ENCODE measurements at regions not wholly inside any gene's neighbourhood (a gene's known extent, or its start where the extent isn't known, plus 50 kb on each side); places are given as distances from the start of the nearest gene placed in this dataset.

DNA sequence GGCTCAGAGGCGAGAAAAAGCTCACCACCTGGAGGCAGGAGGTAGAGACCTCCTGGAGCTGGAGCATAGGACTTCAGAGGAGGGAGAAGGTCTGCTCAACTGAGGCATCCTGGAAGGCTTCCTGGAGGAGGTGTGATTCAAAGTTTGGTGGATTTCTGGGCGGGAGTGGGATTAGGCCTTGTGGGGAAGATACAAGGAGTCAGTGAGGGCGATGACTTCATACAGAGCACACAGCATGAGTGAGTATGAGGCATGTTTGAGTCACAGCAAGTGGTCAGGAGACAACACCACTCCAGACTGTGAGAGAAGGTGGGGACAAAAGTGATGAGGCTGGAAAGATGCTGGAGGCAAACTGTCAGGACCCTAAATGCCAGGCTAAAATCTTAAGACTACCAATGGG is 77.6 kb downstream of the MATN1 start:
- H3K27me3 ChIP-seq: peaks cover 0 to 71% (median 0%) of the 10 kb centered on the region in 4 donors
- H3K4me1 ChIP-seq: no peaks in the 10 kb centered on the region
- TF ChIP-seq POLR2A (IDR thresholded peaks at IDR 0.05; ENCODE audit: low read depth): no peak
- DNase-seq (ENCODE audit: extremely low spot score): no peak
- no peak overlapping the region for H3K27ac ChIP-seq (replicated peaks in 1 of 4)
- intact Hi-C loops (cut with DNase I): no loop called here
- H3K36me3 ChIP-seq: no peaks in the 10 kb centered on the region
- H3K9me3 ChIP-seq: no peaks in the 10 kb centered on the region
- H3K4me3 ChIP-seq: no peak overlapping the region
- WGBS: 68% methylated on average over 3 of the region's 3 CpGs

DNA sequence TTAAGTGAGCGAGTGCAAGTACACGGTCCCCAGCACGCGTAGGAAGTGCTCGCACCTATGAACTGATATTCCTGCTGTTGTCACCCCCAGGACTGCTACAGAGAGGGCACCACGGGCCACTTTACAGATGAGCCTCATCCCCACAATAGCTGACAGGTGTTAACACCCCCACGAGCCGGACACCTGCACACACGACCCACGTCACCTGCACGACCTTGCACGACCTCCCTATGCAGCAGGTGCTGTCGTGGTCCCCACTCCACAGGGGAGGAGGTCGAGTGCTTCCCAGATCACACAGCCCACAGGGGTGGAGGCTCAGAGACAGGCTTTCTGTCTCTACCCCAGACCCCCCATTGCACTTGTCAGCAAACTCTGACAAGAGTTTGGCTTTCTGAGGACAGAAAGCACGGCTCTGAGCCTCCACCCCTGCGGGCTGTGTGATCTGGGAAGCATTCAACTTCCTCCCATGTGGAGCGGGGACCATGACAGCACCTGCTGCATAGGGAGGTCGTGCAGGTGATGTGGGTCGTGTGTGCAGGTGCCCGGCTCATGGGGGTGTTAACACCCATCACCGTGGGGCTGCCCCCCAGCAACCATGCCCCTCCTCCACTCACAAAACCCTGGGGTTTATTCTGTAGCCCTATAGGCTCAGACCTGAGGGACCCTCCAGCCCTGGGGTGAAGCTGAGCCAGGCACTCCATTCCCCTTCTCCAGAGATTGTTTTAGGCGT is 80.8 kb downstream of the MATN1 start:
- 69% methylated on average over 6 of the region's 22 CpGs for WGBS
- no peaks in the 10 kb centered on the region for H3K36me3 ChIP-seq
- H3K27ac ChIP-seq (replicated peaks in 1 of 4): no peak overlapping the region
- H3K4me1 ChIP-seq: peaks cover 0 to 6% (median 3%) of the 10 kb centered on the region in 4 donors
- H3K4me3 ChIP-seq: no peak overlapping the region
- no peak for TF ChIP-seq POLR2A (IDR thresholded peaks at IDR 0.05; ENCODE audit: low read depth)
- no peak for TF ChIP-seq EP300 (IDR thresholded peaks at IDR 0.05)
- no peaks in the 10 kb centered on the region for H3K9me3 ChIP-seq
- H3K27me3 ChIP-seq: peaks cover 0 to 44% (median 0%) of the 10 kb centered on the region in 4 donors
- intact Hi-C loops (cut with DNase I): no loop called here
- DNase-seq (ENCODE audit: extremely low spot score): no peak

DNA sequence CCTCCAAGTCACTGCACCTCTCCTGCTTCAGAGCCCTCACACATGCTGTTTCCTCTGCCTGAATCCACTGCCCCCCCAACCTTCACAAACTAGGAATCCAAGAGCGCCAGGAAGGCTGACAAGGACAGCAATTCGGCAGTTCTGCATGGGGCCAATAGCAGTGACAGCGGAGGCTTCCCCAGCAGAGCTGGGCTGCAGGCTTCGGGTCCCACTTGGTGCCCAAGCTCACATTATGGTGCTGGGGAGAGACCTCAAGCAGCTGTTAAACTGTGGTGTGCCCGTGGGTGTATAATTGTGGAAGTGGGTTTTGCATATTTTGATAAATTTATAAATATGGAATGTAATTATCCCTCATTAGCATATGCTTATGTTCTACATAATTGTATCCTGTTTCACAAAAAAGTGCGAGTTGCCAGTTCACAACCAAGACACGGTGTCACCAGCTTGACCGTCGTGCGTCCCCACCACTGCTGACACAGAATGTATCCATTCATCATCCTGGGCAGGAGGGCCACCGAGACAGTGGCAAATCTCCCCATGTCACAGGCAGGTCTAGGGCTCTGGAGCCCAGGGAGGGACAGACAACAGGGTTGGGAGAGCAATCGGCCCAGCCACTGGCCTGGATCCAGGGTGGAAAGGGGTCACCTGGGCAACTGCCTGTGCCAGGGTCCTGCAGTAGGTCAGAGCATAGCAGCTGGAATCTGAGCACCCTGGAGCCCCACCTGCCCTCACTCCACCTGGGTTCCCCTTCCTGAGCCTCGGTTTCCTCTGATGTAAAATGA is 81.6 kb downstream of the MATN1 start:
- intact Hi-C loops (cut with DNase I): no loop called here
- no peaks in the 10 kb centered on the region for H3K36me3 ChIP-seq
- TF ChIP-seq, protein P1, sequence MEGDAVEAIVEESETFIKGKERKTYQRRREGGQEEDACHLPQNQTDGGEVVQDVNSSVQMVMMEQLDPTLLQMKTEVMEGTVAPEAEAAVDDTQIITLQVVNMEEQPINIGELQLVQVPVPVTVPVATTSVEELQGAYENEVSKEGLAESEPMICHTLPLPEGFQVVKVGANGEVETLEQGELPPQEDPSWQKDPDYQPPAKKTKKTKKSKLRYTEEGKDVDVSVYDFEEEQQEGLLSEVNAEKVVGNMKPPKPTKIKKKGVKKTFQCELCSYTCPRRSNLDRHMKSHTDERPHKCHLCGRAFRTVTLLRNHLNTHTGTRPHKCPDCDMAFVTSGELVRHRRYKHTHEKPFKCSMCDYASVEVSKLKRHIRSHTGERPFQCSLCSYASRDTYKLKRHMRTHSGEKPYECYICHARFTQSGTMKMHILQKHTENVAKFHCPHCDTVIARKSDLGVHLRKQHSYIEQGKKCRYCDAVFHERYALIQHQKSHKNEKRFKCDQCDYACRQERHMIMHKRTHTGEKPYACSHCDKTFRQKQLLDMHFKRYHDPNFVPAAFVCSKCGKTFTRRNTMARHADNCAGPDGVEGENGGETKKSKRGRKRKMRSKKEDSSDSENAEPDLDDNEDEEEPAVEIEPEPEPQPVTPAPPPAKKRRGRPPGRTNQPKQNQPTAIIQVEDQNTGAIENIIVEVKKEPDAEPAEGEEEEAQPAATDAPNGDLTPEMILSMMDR (IDR thresholded peaks at IDR 0.05): no peak
- no peak for TF ChIP-seq EP300 (IDR thresholded peaks at IDR 0.05)
- no peak for TF ChIP-seq POLR2AphosphoS5 (IDR thresholded peaks at IDR 0.05)
- no peak for TF ChIP-seq POLR2A (IDR thresholded peaks at IDR 0.05; ENCODE audit: low read depth)
- no peaks in the 10 kb centered on the region for H3K9me3 ChIP-seq
- H3K4me1 ChIP-seq: peaks cover 0 to 14% (median 11%) of the 10 kb centered on the region in 4 donors
- H3K4me3 ChIP-seq: no peak overlapping the region
- H3K27me3 ChIP-seq: peaks cover 0 to 36% (median 0%) of the 10 kb centered on the region in 4 donors
- WGBS: 76% methylated on average over 11 of the region's 13 CpGs
- DNase-seq (ENCODE audit: extremely low spot score): no peak
- no peak overlapping the region for H3K27ac ChIP-seq (replicated peaks in 1 of 4)

DNA sequence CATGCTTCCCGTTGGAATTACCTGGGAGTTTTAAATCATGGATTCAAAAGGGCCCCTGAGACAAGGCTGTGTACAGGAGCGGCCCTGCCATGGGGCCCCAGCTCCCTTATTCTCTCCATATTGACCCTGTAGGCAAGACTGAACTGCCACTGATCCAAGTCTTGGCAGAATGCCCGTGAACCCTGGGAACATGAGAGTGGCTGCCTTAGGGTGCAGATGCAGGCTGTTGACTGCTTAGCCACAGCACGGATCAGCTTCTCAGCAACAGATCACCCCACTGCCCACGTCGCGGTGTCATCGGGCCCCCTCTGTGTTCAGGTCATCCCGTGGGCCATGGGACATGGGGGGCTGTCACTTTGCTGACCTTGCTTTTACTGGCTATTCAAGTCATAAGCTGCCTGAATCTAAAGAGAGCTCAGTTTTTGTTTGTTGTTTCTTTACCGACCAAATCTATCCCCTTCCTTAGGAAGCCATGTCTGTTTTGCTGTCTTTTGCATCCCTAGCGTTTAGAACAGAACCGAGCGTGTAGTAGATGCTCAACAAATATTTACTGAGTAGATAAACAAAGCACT is 83.4 kb downstream of the MATN1 start:
- 77% methylated on average over 13 of the region's 13 CpGs for WGBS
- H3K27me3 ChIP-seq: peaks cover 0 to 24% (median 0%) of the 10 kb centered on the region in 4 donors
- H3K4me1 ChIP-seq: peaks cover 0 to 18% (median 14%) of the 10 kb centered on the region in 4 donors
- intact Hi-C loops (cut with DNase I): no loop called here
- H3K9me3 ChIP-seq: no peaks in the 10 kb centered on the region
- no peak for TF ChIP-seq POLR2AphosphoS5 (IDR thresholded peaks at IDR 0.05)
- TF ChIP-seq, protein P1 (IDR thresholded peaks at IDR 0.05): no peak
- TF ChIP-seq POLR2A (IDR thresholded peaks at IDR 0.05; ENCODE audit: low read depth): no peak
- no peak for TF ChIP-seq EP300 (IDR thresholded peaks at IDR 0.05)
- H3K4me3 ChIP-seq: no peak overlapping the region
- no peak for DNase-seq (ENCODE audit: extremely low spot score)
- H3K27ac ChIP-seq (replicated peaks in 1 of 4): no peak overlapping the region
- H3K36me3 ChIP-seq: no peaks in the 10 kb centered on the region

DNA sequence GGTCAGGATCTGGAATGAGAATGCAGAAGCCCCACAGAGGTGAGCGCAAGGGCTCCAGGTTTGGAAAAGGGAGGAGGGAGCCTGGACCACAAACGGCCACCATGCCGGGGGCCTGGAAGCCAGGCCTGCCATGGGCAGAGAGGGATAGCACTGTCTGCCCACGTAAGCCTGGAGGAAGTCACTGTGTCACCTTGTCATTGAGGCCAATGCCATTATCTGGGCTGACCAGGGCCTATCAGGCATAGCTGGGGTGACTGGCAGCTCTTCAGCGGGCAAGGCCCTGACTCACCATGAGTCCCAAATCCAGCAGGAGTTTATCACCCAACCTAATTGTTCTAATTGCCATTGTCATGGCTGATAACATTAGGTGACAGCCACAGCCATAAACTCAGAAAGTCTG is 84.6 kb downstream of the MATN1 start:
- H3K27me3 ChIP-seq: peaks cover 0 to 24% (median 0%) of the 10 kb centered on the region in 4 donors
- H3K4me1 ChIP-seq: peaks cover 0 to 18% (median 14%) of the 10 kb centered on the region in 4 donors
- H3K36me3 ChIP-seq: no peaks in the 10 kb centered on the region
- H3K9me3 ChIP-seq: no peaks in the 10 kb centered on the region
- DNase-seq (ENCODE audit: extremely low spot score): no peak
- TF ChIP-seq POLR2A (IDR thresholded peaks at IDR 0.05; ENCODE audit: low read depth) (no peak), POLR2AphosphoS5 (IDR thresholded peaks at IDR 0.05) (no peak), EP300 (IDR thresholded peaks at IDR 0.05) (no peak)
- TF ChIP-seq, protein P1 (IDR thresholded peaks at IDR 0.05): no peak
- intact Hi-C loops (cut with DNase I): no loop called here
- whole genome bisulfite sequencing: 94% methylated on average over 4 of the region's 5 CpGs
- no peak overlapping the region for H3K4me3 ChIP-seq
- no peak overlapping the region for H3K27ac ChIP-seq (replicated peaks in 1 of 4)

Measured in esophagus muscularis mucosa (tissue), 4 donors.